KBM-7 (cell line): ENCODE measurements at regions not wholly inside any gene's neighbourhood (a gene's known extent, or its start where the extent isn't known, plus 50 kb on each side); places are given as distances from the start of the nearest gene placed in this dataset.

Experiments
- DNase-seq: peaks from one replicate; pipeline ENCODE4 v3.0.0-alpha.2; 2015
- in situ Hi-C: fragments of 300-500 bp; cut with MboI; formaldehyde crosslinking; loops from 2 replicates; pipeline ENCODE4 v1.14.3; 2020; ENCODE audit warnings: low sequenced_read_pairs, low pct_unique_long_range_greater_than_20kb, mixed read lengths

DNA sequence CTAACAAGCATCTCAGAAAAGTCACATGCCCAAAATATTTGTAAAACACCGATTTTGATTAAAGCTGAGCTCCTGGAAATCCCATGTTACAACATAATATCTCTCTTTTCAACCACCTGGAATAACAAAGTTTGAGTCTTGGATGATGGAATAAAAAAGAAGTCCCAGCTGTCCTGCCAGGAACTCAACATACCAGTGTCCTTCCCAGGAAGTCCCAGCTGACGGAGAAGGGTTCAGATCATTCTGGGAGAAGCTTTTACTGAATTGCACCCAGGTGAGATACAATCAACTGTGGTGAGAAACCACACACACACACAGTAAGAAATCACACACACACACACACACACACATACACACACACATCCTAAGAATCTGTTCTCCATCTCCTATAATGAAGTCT, 413.1 kb upstream of the PKDCC start:
- in situ Hi-C loops = no loop called here
- DNase-seq = no peak

GRCh38 chr2:41644936-41645335, 402.9 kb upstream of the PKDCC start:
- in situ Hi-C loops = no loop called here
- DNase-seq = no peak

GRCh38 chr2:41647468-41648050, 400.3 kb upstream of the PKDCC start:
- DNase-seq = no peak
- in situ Hi-C loops = no loop called here

DNA sequence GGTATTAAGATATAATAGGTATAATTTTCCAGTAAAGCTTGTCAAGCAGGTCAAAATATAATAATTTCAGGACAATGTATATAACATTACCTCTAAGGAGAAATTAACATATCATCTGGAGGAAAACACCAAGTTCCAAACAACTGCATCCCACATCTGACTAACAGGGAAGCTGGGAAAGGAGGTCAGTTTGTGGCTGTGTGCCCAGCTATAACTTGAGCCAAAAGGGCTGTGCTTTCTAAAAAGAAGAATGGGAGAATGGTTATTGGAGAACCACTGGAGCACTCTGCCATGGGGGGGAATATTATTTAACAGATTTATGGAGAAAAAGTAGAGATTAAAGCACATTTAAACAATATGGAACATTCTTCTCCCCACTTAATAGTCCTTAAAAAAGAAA, 390.6 kb upstream of the PKDCC start:
- DNase-seq = no peak
- in situ Hi-C loops = no loop called here

DNA sequence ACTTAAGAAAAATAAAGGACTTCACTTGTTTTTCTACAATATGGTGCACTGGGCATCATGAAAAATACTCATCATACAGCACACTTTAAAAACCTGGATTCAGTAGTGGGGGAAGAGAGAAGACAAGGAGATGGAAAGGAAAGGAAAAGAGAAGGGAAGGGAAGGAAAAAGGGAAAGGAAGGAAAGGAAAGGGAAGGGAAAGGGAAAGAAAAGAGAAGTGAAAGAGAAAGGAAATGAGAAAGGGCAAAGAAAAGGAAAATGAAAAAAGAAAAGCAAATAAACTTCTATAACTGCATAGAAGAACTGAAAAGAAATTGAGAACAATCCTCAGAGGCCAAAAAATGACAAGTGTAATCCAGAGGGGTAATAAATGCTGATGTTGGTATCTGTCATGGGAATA, 388.1 kb upstream of the PKDCC start:
- no peak for DNase-seq
- in situ Hi-C loops = no loop called here

- in situ Hi-C loops = no loop called here
These were observed 385.4 kb upstream of the PKDCC start for GRCh38 chr2:41662461-41662860.

DNA sequence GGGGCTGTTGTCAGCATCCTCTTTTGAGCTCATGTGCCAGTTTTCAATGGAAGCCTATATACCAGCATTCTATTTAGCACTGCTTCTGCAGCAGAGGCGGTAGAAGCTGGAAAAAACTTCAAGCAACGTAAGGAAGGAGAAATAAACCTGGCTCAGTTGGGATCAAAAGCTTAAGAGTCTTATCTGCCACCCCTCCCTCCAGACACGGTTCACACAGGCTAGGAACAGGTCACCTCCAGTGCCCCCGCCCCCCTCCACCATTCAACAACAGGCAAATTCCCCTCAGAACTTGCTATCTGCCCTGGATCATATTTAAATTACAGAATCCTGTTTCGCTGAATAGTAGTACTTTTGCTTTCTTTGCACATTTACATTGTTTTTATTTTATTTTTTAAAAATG, 384.8 kb upstream of the PKDCC start:
- in situ Hi-C loops = no loop called here
- no peak for DNase-seq

More at GRCh38 chr2:41662461-41662860, 385.4 kb upstream of the PKDCC start:
- DNase-seq = no peak

GRCh38 chr2:41668529-41668928, 379.3 kb upstream of the PKDCC start:
- in situ Hi-C loops = no loop called here
- DNase-seq = no peak

- no peak for DNase-seq
- in situ Hi-C loops = no loop called here
These were observed 369.2 kb upstream of the PKDCC start for GRCh38 chr2:41678639-41679038.

DNA sequence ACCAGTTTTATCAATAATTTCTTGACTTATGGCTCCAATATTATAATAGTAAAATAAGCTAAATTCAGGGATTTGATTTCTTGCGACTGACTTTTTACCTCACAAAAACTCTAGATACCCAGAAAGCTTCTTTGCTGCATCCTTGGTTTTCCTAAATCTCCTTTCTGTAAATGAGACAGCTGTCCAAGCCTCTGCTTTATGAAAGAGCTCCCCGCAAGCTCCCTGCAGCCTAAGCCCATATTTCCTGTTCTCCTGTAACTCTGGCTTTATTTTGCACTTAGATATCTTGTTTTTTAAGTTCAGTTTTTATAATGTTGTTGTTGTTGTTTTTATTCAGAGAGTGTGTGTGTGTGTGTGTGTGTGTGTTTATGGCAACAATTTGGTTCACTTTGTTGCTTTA, 361.7 kb upstream of the PKDCC start:
- DNase-seq = no peak
- in situ Hi-C loops = no loop called here

DNA sequence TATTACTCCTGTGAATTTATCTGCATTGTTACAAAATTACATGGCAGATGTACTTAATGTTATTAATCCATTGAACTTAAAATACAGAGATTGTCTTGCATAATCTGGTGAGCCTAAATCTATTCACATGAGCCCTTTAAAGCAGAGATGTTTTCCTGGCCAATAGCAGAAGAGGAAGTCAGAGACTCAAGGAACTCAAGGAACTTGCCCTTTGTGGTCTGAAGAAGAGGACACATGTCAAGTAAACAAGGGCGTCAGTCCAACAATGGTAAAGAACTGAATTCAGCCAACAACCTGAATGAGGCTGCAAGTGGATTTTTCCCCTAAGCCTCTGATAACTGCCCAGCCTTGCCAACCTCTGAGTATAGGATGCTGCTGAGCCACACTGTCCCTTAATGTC, 356.3 kb upstream of the PKDCC start:
- no peak for DNase-seq
- in situ Hi-C loops = no loop called here

- in situ Hi-C loops = no loop called here
- no peak for DNase-seq
These were observed 353.2 kb upstream of the PKDCC start for GRCh38 chr2:41694536-41695049.

DNA sequence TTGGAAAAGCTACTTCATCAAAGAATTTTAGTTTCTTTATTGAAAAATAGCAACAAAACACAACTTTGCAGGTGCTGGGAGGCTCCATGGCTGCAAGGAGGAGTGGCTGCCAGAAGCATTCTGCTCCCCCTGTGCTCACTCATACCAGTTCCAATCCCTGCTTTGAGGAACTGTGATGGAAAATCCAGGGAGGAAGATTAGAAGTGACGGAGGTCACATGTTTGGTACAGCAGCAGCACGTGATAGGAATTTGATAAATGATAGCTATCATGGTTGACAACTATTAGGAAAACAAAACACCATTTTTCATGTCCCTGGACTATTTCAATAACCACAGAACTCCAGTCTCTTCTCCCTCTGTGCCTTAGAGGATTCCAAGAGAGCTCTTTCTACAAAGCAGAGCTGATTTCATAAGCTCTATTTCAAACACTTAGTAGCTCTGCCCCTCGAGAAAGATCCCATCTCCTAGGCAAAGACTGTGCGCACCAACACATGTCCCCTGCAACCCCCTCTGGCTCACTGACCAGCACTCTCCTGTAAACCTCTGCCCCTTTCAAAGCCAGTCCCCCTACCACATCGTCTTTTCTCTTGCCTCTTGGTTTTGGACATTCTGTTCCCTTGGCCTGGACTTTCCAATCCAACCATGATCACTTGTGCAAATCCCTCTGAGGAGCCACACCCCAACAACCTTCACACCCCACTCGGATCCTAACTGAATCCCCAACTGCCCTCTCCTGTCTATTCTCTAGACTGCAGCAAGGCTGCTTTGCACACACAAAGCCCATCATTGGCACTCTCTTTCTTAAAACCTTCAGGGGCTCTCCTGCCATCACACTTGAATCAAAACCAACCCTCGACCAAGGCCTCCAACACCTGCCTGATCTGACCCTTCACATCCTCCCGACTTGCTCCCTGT, 352.4 kb upstream of the PKDCC start:
- no peak for DNase-seq
- in situ Hi-C loops = no loop called here

GRCh38 chr2:41697389-41697788, 350.4 kb upstream of the PKDCC start:
- in situ Hi-C loops = no loop called here

DNA sequence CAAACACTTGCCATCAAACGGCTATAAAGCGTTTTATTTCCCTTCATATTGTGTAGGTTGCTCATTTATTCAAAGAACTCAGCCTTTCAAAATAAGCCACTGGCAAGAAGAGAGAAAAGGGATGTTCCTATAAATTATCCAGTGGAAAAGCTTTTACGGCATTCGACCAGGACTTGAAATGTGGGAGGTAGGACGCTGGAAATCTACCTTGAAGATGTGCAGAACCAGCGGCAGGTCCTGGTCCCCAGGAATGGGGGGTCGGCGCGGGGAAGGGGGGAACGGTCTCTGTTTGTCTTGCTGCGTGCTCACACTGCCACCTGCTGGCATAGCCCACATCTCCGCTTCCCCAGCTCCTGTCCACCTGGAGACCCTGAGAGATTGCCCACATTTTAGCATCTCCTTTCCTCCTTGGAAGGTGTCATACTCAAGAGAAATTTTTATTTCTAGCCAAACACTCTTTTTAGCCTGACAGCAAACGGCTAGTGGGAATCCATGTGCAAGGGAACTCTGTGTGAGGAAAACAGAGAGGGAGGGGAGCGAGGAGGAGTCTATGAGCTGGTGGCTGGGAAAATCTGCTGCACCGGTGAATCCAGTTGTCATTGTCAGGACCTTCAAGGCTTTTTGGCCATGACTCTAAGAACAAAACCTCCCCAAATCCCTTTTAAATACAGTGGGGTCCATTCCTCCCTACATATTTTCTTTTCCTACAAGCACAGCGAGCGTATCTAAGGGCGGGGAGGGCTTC, 349.0 kb upstream of the PKDCC start:
- in situ Hi-C loops = no loop called here
- DNase-seq = peak; percentile 12

More at GRCh38 chr2:41697389-41697788, 350.4 kb upstream of the PKDCC start:
- no peak for DNase-seq

DNA sequence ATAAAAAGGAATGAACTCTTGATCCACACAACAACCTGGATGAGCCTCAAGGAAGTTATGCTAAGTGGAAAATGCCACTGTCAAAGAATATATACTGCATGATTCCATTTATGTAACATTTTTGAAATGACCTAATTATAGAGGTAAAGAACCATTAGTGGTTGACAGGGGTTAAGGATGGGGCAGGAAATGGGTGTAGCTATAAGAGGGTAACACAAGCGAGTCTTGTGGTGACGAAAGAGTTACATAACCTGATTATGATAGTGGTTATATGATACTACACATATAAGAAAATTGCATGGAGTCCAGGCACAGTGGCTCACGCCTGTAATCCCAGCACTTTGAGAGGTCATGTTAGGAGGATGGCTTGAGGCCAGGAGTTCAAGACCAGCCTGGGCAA, 346.6 kb upstream of the PKDCC start:
- in situ Hi-C loops = no loop called here
- DNase-seq = no peak

DNA sequence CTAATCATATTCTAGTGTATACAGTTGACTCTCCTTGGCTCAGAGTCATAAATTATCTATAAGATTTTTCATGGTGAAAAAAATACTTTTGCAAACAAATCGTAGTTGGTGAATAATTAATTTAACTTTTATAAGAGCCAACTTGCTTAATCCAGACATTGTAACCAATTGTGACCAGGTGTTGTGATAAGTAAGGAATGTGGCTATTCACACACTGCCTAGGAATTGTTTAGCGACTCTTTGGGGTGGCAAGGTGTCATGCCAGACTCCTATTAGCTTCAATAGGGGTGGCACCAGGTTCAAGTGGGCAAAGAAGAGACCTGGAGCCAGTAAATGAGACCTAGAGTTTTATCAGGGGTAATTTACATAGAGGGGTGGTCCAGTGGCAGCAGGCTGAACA, 344.7 kb upstream of the PKDCC start:
- no peak for DNase-seq
- in situ Hi-C loops = no loop called here

DNA sequence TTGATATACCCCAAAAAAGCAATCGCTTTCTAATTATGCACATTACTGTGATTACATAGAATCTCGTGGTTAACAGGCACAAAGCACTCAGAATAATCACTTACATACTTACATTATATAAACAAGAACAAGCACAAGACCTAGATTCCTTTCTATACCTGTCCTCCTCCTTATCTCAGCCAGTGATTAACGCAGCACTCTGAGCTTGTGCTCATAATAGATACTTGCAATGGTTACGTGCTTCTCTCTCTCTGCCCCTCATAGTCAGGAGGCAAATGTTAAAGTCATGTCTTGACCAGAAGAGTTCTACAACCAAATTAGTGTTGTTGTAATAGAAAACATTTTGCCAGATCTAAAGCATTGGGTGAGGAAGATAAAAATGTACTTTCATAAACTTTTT, 342.2 kb upstream of the PKDCC start:
- in situ Hi-C loops = no loop called here
- no peak for DNase-seq

GRCh38 chr2:41706286-41706685, 341.5 kb upstream of the PKDCC start:
- DNase-seq = no peak
- in situ Hi-C loops = no loop called here
